ENCODE measurements at regions not wholly inside any gene's neighbourhood (a gene's known extent, or its start where the extent isn't known, plus 50 kb on each side); places are given as distances from the start of the nearest gene placed in this dataset.

- Histone ChIP-seq H3K4me1 (ENCODE audit: control insufficient read depth, low read length) (no peaks in the 10 kb centered on the region), H4K20me1 (ENCODE audit: control insufficient read depth, insufficient read depth, low read depth, low read length) (no peaks in the 10 kb centered on the region), H3K4me3 (ENCODE audit: low read length) (no peak overlapping the region), H3K4me2 (ENCODE audit: low read length) (no peak overlapping the region), H3K9me3 (ENCODE audit: control insufficient read depth, insufficient read depth, low read length) (no peaks in the 10 kb centered on the region), H3K9me2 (replicated peaks; ENCODE audit: control insufficient read depth, low read length) (no peaks in the 10 kb centered on the region), H3K36me3 (ENCODE audit: control insufficient read depth, low read length) (no peaks in the 10 kb centered on the region), H3K27me3 (ENCODE audit: control insufficient read depth, low read length) (no peaks in the 10 kb centered on the region), H3F3A (ENCODE audit: control insufficient read depth, insufficient read depth) (no peaks in the 10 kb centered on the region), H3K27ac (ENCODE audit: low read depth, low read length) (no peak overlapping the region), H3K79me2 (ENCODE audit: control insufficient read depth, low read length) (no peaks in the 10 kb centered on the region)
- TF ChIP-seq CTCF (IDR thresholded peaks at IDR 0.05; ENCODE audit: low read depth, low read length, poor library complexity, severe bottlenecking): no peak
- no peak for TF ChIP-seq EZH2phosphoT487 (IDR thresholded peaks at IDR 0.05; ENCODE audit: borderline replicate concordance, low read length)
These were observed 372.9 kb downstream of the ARL6IP6 start for GRCh38 chr2:153091344-153091743.

- H3K79me2 ChIP-seq (ENCODE audit: control insufficient read depth, low read length): no peaks in the 10 kb centered on the region
- H3K9me3 ChIP-seq (ENCODE audit: control insufficient read depth, insufficient read depth, low read length): no peaks in the 10 kb centered on the region
- no peaks in the 10 kb centered on the region for H4K20me1 ChIP-seq (ENCODE audit: control insufficient read depth, insufficient read depth, low read depth, low read length)
- TF ChIP-seq CTCF (IDR thresholded peaks at IDR 0.05; ENCODE audit: low read depth, low read length, poor library complexity, severe bottlenecking) (no peak), EZH2phosphoT487 (IDR thresholded peaks at IDR 0.05; ENCODE audit: borderline replicate concordance, low read length) (no peak)
- no peak overlapping the region for H3K4me2 ChIP-seq (ENCODE audit: low read length)
- H3K4me3 ChIP-seq (ENCODE audit: low read length): no peak overlapping the region
- no peaks in the 10 kb centered on the region for H3F3A ChIP-seq (ENCODE audit: control insufficient read depth, insufficient read depth)
- H3K9me2 ChIP-seq (replicated peaks; ENCODE audit: control insufficient read depth, low read length): no peaks in the 10 kb centered on the region
- no peaks in the 10 kb centered on the region for H3K27me3 ChIP-seq (ENCODE audit: control insufficient read depth, low read length)
- no peaks in the 10 kb centered on the region for H3K4me1 ChIP-seq (ENCODE audit: control insufficient read depth, low read length)
- no peak overlapping the region for H3K27ac ChIP-seq (ENCODE audit: low read depth, low read length)
- H3K36me3 ChIP-seq (ENCODE audit: control insufficient read depth, low read length): no peaks in the 10 kb centered on the region
These were observed 360.9 kb downstream of the ARL6IP6 start for GRCh38 chr2:153079315-153079714.

- Histone ChIP-seq H3K4me3 (ENCODE audit: low read length) (no peak overlapping the region), H3K79me2 (ENCODE audit: control insufficient read depth, low read length) (no peaks in the 10 kb centered on the region), H3K4me2 (ENCODE audit: low read length) (no peak overlapping the region)
These were observed 358.9 kb downstream of the ARL6IP6 start for GRCh38 chr2:153077311-153077710.

More at GRCh38 chr2:153077311-153077710, 358.9 kb downstream of the ARL6IP6 start:
- Histone ChIP-seq H3K4me1 (ENCODE audit: control insufficient read depth, low read length) (no peaks in the 10 kb centered on the region), H3K9me3 (ENCODE audit: control insufficient read depth, insufficient read depth, low read length) (no peaks in the 10 kb centered on the region), H3K9me2 (replicated peaks; ENCODE audit: control insufficient read depth, low read length) (no peaks in the 10 kb centered on the region), H3F3A (ENCODE audit: control insufficient read depth, insufficient read depth) (no peaks in the 10 kb centered on the region), H3K27me3 (ENCODE audit: control insufficient read depth, low read length) (no peaks in the 10 kb centered on the region), H3K27ac (ENCODE audit: low read depth, low read length) (no peak overlapping the region), H4K20me1 (ENCODE audit: control insufficient read depth, insufficient read depth, low read depth, low read length) (no peaks in the 10 kb centered on the region), H3K36me3 (ENCODE audit: control insufficient read depth, low read length) (no peaks in the 10 kb centered on the region)
- TF ChIP-seq EZH2phosphoT487 (IDR thresholded peaks at IDR 0.05; ENCODE audit: borderline replicate concordance, low read length): no peak
- TF ChIP-seq CTCF (IDR thresholded peaks at IDR 0.05; ENCODE audit: low read depth, low read length, poor library complexity, severe bottlenecking): no peak

All from DOHH2 (cell line).